Cardiac muscle cell (in vitro differentiated cells and primary cell): ENCODE measurements at regions not wholly inside any gene's neighbourhood (a gene's known extent, or its start where the extent isn't known, plus 50 kb on each side); places are given as distances from the start of the nearest gene placed in this dataset.
"Not testable (repeated sequence)": the region's sequence is repeated elsewhere in the genome, so short reads cannot be mapped to it uniquely, and the experiment has no call there.

Experiments
- DNase-seq, 2 donors: peaks; one replicate each; pipeline versions ENCODE4 v3.0.0 to v3.0.0-alpha.2; 2010 to 2017; ENCODE audit warnings: low read depth in 1 of 2, low spot score in 1 of 2
- H3K27ac ChIP-seq: fragments of 200-600 bp; sonication (generic); 2 replicates; pipeline ENCODE4 v1.5.1; 2016
- H3K27me3 ChIP-seq: fragments of 200-600 bp; sonication (generic); 2 replicates; pipeline ENCODE4 v1.6.0; 2016; ENCODE audit warnings: control low read depth
- H3K36me3 ChIP-seq: fragments of 200-600 bp; sonication (generic); 2 replicates; pipeline ENCODE4 v1.5.1; 2016; ENCODE audit warnings: control low read depth
- H3K4me1 ChIP-seq: fragments of 200-600 bp; sonication (generic); 2 replicates; pipeline ENCODE4 v1.8.1; 2017; ENCODE audit warnings: low read depth, mild to moderate bottlenecking, mixed run types
- H3K4me3 ChIP-seq: fragments of 200-600 bp; sonication (generic); 2 replicates; pipeline ENCODE4 v1.5.1; 2016; ENCODE audit warnings: mild to moderate bottlenecking
- H3K9me3 ChIP-seq: fragments of 200-600 bp; sonication (generic); 2 replicates; pipeline ENCODE4 v1.5.1; 2017; ENCODE audit warnings: low read depth, mild to moderate bottlenecking, control low read depth
- TF ChIP-seq, protein P1 (sequence below): IDR thresholded peaks from 2 replicates; pipeline ENCODE4 v1.5.1; 2012; ENCODE audit warnings: low read depth, mild to moderate bottlenecking, low read length

GRCh38 chr7:56479748-56480147 is 363.5 kb upstream of the NUPR2 start:
- Histone ChIP-seq H3K4me1 (no peaks in the 10 kb centered on the region), H3K27ac (no peak overlapping the region), H3K36me3 (no peaks in the 10 kb centered on the region), H3K27me3 (no peaks in the 10 kb centered on the region), H3K9me3 (no peaks in the 10 kb centered on the region), H3K4me3 (no peak overlapping the region)
- DNase-seq = no peak
- TF ChIP-seq, protein P1, sequence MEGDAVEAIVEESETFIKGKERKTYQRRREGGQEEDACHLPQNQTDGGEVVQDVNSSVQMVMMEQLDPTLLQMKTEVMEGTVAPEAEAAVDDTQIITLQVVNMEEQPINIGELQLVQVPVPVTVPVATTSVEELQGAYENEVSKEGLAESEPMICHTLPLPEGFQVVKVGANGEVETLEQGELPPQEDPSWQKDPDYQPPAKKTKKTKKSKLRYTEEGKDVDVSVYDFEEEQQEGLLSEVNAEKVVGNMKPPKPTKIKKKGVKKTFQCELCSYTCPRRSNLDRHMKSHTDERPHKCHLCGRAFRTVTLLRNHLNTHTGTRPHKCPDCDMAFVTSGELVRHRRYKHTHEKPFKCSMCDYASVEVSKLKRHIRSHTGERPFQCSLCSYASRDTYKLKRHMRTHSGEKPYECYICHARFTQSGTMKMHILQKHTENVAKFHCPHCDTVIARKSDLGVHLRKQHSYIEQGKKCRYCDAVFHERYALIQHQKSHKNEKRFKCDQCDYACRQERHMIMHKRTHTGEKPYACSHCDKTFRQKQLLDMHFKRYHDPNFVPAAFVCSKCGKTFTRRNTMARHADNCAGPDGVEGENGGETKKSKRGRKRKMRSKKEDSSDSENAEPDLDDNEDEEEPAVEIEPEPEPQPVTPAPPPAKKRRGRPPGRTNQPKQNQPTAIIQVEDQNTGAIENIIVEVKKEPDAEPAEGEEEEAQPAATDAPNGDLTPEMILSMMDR = no peak

DNA sequence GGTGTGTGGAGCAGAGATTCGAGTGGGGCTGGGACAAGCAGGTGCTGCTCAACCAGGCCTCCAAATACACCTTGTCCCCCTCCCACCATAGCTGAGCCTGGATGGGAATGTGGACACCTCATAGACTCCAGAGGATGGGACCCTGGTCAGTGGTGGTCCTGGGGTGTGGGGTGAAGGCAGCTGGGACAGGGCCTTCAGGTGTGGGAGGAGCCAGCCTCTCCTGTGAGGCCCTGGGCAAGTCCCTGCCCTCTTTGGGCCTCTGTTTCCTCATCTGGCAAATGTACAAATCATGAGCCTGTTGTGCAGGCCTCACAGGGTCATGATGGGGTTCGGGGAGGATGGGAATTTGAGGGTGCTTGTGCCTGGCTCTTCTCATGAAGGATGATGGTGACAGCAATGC is 362.9 kb upstream of the NUPR2 start:
- Histone ChIP-seq H3K27me3 (no peaks in the 10 kb centered on the region), H3K27ac (no peak overlapping the region), H3K36me3 (no peaks in the 10 kb centered on the region), H3K4me3 (no peak overlapping the region), H3K4me1 (no peaks in the 10 kb centered on the region), H3K9me3 (no peaks in the 10 kb centered on the region)
- DNase-seq = no peak
- TF ChIP-seq, protein P1 = no peak

- TF ChIP-seq, protein P1 = no peak
- no peaks in the 10 kb centered on the region for H3K4me1 ChIP-seq
- no peaks in the 10 kb centered on the region for H3K36me3 ChIP-seq
- no peaks in the 10 kb centered on the region for H3K27me3 ChIP-seq
- H3K27ac ChIP-seq = no peak overlapping the region
- DNase-seq = no peak
- H3K4me3 ChIP-seq = no peak overlapping the region
- no peaks in the 10 kb centered on the region for H3K9me3 ChIP-seq
Measured at GRCh38 chr7:56474271-56474670, 358.1 kb upstream of the NUPR2 start.

DNA sequence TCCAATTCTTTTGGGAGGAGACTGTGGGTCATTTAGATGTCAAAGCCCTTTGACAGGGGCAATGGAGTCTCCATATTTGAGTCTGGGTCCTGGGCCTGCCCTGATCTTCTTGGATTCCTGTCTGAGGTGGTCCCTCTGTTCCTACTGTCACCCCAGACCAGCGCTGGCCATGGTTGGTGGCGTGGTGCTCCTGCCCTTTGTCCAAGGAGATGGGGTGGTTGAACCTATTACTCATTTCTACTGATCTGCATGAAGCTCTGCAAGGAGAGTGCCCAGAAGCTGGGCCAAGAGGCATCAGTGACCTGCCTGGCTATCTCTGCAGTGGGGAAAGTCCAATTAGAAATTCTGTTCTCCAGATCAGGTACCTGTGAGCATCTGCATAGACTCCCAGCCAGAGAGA is 355.6 kb upstream of the NUPR2 start:
- DNase-seq = no peak
- H3K36me3 ChIP-seq = no peaks in the 10 kb centered on the region
- H3K4me3 ChIP-seq = no peak overlapping the region
- no peaks in the 10 kb centered on the region for H3K4me1 ChIP-seq
- no peak overlapping the region for H3K27ac ChIP-seq
- H3K27me3 ChIP-seq = no peaks in the 10 kb centered on the region
- TF ChIP-seq, protein P1 = no peak
- no peaks in the 10 kb centered on the region for H3K9me3 ChIP-seq

- not testable (repeated sequence) for H3K4me1 ChIP-seq, H3K36me3 ChIP-seq, H3K27ac ChIP-seq, DNase-seq, H3K4me3 ChIP-seq, H3K9me3 ChIP-seq, H3K27me3 ChIP-seq
Measured at GRCh38 chr7:56466607-56467525, 350.6 kb upstream of the NUPR2 start.

DNA sequence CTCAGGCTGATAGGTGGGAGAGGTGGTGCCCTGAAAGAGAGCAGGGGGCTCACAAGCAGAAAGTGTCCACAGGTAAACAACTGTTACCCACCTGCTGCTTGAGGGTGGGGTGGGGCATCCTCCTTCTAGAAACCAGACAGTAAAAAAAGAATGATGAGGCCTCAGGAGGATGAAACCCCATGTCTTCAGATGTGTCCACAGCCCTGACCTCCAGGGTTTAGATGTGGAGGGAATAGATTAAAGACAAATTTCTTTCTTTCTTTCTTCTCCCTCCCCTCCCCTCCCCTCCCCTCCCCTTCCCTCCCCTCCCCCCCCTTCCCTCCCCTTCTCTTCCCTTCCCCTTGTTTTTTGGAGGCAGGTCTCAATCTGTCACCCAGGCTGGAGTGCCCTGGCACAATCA is 333.5 kb upstream of the NUPR2 start:
- Histone ChIP-seq H3K9me3 (no peaks in the 10 kb centered on the region), H3K4me1 (no peaks in the 10 kb centered on the region), H3K4me3 (no peak overlapping the region), H3K36me3 (no peaks in the 10 kb centered on the region), H3K27me3 (no peaks in the 10 kb centered on the region), H3K27ac (no peak overlapping the region)
- DNase-seq = no peak
- TF ChIP-seq, protein P1 = no peak
